Erythroblast (primary cell): ENCODE measurements at regions not wholly inside any gene's neighbourhood (a gene's known extent, or its start where the extent isn't known, plus 50 kb on each side); places are given as distances from the start of the nearest gene placed in this dataset.

ENCODE experiments used
- GATA1 ChIP-seq: IDR thresholded peaks from 2 replicates; pipeline ENCODE4 v1.6.1; 2011; ENCODE audit warnings: low read depth, mild to moderate bottlenecking, control low read depth, low read length, moderate library complexity
- POLR2A ChIP-seq: IDR thresholded peaks from 2 replicates; pipeline ENCODE4 v1.6.1; 2011; ENCODE audit warnings: mild to moderate bottlenecking, low read length

- TF ChIP-seq POLR2A = no peak
- TF ChIP-seq GATA1 = no peak
These were observed 829.8 kb upstream of the SLC10A2 start for GRCh38 chr13:103895835-103896531.
